A549 (cell line): ENCODE measurements at regions not wholly inside any gene's neighbourhood (a gene's known extent, or its start where the extent isn't known, plus 50 kb on each side); places are given as distances from the start of the nearest gene placed in this dataset.

Experiments
- POLR2A ChIP-seq: IDR thresholded peaks from 2 replicates; pipeline ENCODE4 v1.6.1; 2012; ENCODE audit warnings: mild to moderate bottlenecking, low read length
- ZC3H11A ChIP-seq: fragments of 450-650 bp; IDR thresholded peaks from 2 replicates; pipeline ENCODE4 v1.6.1; 2014; ENCODE audit warnings: antibody characterized with exemption, mild to moderate bottlenecking

DNA sequence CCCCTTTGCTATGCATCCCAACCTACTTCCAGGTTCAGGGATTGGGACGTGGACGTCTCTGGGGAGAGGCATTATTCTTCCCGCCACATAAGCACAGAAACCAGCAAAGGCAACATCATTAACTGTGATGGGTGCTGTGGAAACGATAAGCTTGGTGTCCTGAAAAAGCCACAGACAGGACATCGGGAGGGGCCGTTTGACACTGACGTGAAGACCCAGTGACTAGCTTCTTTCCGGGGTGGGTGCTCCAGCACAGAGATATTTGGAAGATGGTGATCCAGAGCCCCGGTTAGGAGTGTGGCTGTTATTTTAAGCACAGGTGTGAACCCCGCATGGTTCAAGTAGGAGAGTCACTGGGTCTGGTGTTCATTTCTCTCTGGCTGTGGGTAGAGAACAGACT lies 163.8 kb upstream of the HDAC4 start:
- TF ChIP-seq POLR2A: no peak
- no peak for TF ChIP-seq ZC3H11A
